Kidney (tissue), 13 donors: ENCODE measurements at regions not wholly inside any gene's neighbourhood (a gene's known extent, or its start where the extent isn't known, plus 50 kb on each side); places are given as distances from the start of the nearest gene placed in this dataset.

Source experiments
- DNase-seq, 5 donors: peaks; one replicate each; pipeline ENCODE4 v3.0.0-alpha.2; 2013 to 2020
- FAIRE-seq: peaks from 2 replicates; lab custom pipeline; 2012; peaks lifted over from hg19 to GRCh38; lab: Jason Lieb, UNC
- H3K27ac ChIP-seq, 2 donors: one replicate each; pipeline ENCODE4 v1.7.0; 2013; ENCODE audit warnings: low read depth in 2 of 2, low read length in 2 of 2, inconsistent platforms in 1 of 2
- H3K27me3 ChIP-seq: one replicate; pipeline ENCODE4 v1.7.1; 2013; ENCODE audit warnings: low read length, inconsistent platforms; ENCODE audit not compliant: control insufficient read depth, insufficient read depth
- H3K36me3 ChIP-seq, 3 donors: one replicate each; pipeline versions ENCODE4 v1.7.0 to v1.7.1; 2013; ENCODE audit warnings: low read length in 3 of 3, control low read depth in 1 of 3, inconsistent platforms in 1 of 3; ENCODE audit not compliant: insufficient read depth in 3 of 3, control insufficient read depth in 2 of 3
- H3K4me1 ChIP-seq, 3 donors: one replicate each; pipeline versions ENCODE4 v1.7.0 to v1.7.1; 2013; ENCODE audit warnings: low read length in 3 of 3, inconsistent platforms in 1 of 3, low read depth in 1 of 3; ENCODE audit not compliant: control insufficient read depth in 2 of 3, insufficient read depth in 2 of 3
- H3K4me3 ChIP-seq, 3 donors: one replicate each; pipeline versions ENCODE4 v1.7.0 to v1.8.1; 2013; ENCODE audit warnings: low read length in 3 of 3, control low read depth in 1 of 3, inconsistent platforms in 1 of 3
- H3K9ac ChIP-seq, 3 donors: one replicate each; pipeline versions ENCODE4 v1.7.0 to v1.7.1; 2013; ENCODE audit warnings: low read length in 3 of 3, control low read depth in 1 of 3, inconsistent platforms in 1 of 3
- H3K9me3 ChIP-seq, 3 donors: one replicate each; pipeline versions ENCODE4 v1.7.0 to v1.7.1; 2013; ENCODE audit warnings: low read length in 3 of 3, control low read depth in 1 of 3, inconsistent platforms in 1 of 3; ENCODE audit not compliant: control insufficient read depth in 2 of 3, insufficient read depth in 1 of 3
- intact Hi-C: fragments of 100-400 bp; cut with DNase I; formaldehyde crosslinking; loops from one replicate; pipeline ENCODE4 v1.11.1; 2022
- TF ChIP-seq, protein P1 (sequence below): IDR thresholded peaks from 3 replicates; pipeline ENCODE4 v1.5.1; 2012; ENCODE audit warnings: mild to moderate bottlenecking, moderate library complexity, borderline replicate concordance; ENCODE audit not compliant: insufficient read depth; ENCODE audit errors: extremely low read depth
- donor health status: control.
- donor health status: control.
- donor health status: control.
- donor health status: control.
- donor health status: control.
- donor health status: DM: yes; HTN: yes; CAD: no.
- donor health status: Normal renal cell carcinoma (clear cell type).

DNA sequence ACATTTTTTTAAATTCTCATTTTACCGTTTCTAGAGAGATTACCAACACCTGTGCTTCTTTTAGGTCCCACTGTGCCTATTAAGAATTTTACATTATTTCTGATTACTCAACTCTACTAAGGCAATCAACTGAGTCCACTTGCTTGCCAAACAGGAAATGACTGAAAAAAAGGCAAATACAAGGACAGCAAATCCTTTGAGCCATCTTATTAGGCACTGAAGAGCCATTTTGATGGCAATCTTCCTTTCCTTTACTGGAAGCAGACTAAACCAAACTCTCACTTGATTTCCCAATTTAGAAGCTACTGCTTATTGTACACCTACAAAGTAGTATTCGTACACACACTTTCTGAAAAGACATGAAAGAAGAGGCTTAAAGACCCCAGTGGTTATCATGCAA, 121.4 kb upstream of the COL3A1 start:
- Histone ChIP-seq H3K4me1 (no peaks in the 10 kb centered on the region), H3K36me3 (no peaks in the 10 kb centered on the region), H3K27ac (no peak overlapping the region), H3K4me3 (no peak overlapping the region), H3K27me3 (no peaks in the 10 kb centered on the region), H3K9me3 (no peaks in the 10 kb centered on the region), H3K9ac (no peak overlapping the region)
- TF ChIP-seq, protein P1, sequence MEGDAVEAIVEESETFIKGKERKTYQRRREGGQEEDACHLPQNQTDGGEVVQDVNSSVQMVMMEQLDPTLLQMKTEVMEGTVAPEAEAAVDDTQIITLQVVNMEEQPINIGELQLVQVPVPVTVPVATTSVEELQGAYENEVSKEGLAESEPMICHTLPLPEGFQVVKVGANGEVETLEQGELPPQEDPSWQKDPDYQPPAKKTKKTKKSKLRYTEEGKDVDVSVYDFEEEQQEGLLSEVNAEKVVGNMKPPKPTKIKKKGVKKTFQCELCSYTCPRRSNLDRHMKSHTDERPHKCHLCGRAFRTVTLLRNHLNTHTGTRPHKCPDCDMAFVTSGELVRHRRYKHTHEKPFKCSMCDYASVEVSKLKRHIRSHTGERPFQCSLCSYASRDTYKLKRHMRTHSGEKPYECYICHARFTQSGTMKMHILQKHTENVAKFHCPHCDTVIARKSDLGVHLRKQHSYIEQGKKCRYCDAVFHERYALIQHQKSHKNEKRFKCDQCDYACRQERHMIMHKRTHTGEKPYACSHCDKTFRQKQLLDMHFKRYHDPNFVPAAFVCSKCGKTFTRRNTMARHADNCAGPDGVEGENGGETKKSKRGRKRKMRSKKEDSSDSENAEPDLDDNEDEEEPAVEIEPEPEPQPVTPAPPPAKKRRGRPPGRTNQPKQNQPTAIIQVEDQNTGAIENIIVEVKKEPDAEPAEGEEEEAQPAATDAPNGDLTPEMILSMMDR, result no peak
- DNase-seq (no peak), FAIRE-seq (no peak)
- intact Hi-C loops, result no loop called here

DNA sequence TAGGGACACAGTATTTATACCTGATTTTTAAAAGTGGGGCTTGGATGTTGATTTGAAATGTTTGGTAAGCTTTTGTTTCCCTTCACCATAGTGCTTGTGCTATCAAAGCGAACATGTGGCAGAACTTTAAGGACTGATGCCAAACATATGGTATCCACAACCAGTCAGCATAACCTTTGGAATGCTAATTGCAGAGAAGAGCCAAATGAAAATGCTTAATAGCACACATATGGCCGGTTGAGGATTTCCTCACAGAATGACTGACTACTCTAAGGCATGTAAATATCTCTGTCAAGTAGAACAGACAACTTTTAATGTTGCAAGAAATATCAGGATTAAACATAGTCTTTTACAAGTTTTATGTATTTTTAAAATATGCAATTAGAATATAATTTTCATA, 120.9 kb upstream of the COL3A1 start:
- Histone ChIP-seq H3K9ac (no peak overlapping the region), H3K36me3 (no peaks in the 10 kb centered on the region), H3K4me1 (no peaks in the 10 kb centered on the region), H3K27me3 (no peaks in the 10 kb centered on the region), H3K4me3 (no peak overlapping the region), H3K9me3 (no peaks in the 10 kb centered on the region), H3K27ac (no peak overlapping the region)
- DNase-seq, result peak in 2 of 5 donors; percentile 37 to 63
- intact Hi-C loops, result no loop called here
- no peak for FAIRE-seq
- TF ChIP-seq, protein P1, result no peak

DNA sequence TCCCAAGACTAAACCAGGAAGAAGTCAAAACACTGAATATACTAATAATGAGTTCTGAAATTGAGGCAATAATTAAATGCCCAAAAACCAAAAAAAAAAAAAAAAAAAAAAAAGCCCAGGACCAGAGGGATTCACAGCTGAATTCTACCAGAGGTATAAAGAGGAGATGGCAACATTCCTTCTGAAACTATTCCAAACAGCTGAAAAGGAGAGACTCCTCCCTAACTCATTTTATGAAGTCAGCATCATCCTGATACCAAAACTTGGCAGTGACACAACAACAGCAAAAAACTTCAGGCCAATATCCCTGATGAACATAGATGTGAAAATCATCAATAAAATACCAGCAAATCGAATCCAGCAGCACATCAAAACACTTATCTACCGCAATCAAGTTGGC, 108.5 kb upstream of the COL3A1 start:
- H3K36me3 ChIP-seq, result no peaks in the 10 kb centered on the region
- TF ChIP-seq, protein P1, result no peak
- H3K9ac ChIP-seq, result no peak overlapping the region
- FAIRE-seq (no peak), DNase-seq (no peak)
- peaks cover 0 to 4% (median 0%) of the 10 kb centered on the region in 3 donors for H3K9me3 ChIP-seq
- no peaks in the 10 kb centered on the region for H3K27me3 ChIP-seq
- no peaks in the 10 kb centered on the region for H3K4me1 ChIP-seq
- intact Hi-C loops, result no loop called here
- no peak overlapping the region for H3K4me3 ChIP-seq
- H3K27ac ChIP-seq, result no peak overlapping the region

DNA sequence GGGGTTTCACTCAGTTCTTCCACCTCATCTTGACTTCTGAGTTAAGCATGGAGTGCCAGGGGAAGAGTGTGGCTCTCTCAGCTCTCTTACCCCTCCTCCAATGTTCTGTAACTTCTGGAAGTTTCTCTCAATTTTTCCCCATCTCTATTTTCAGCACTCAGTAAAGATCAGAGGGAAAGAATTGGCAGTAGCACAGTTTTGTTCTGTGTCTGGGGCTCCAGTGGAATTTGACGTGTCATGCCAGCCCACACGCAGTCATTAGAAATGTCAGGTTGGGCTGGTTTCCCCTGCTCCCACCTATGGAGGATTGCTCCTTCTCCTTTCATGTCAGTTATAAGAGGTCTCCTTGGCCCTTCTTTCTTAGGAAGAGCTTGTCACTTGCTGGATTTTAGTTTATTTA, 104.6 kb upstream of the COL3A1 start:
- Histone ChIP-seq H3K9ac (no peak overlapping the region), H3K36me3 (no peaks in the 10 kb centered on the region), H3K27ac (no peak overlapping the region), H3K9me3 (peaks cover 0 to 4% (median 0%) of the 10 kb centered on the region in 3 donors), H3K27me3 (no peaks in the 10 kb centered on the region), H3K4me3 (no peak overlapping the region), H3K4me1 (no peaks in the 10 kb centered on the region)
- intact Hi-C loops, result no loop called here
- TF ChIP-seq, protein P1, result no peak
- peak in 1 of 5 donors; percentile 19 for DNase-seq
- FAIRE-seq, result no peak
